ENCODE measurements at regions not wholly inside any gene's neighbourhood (a gene's known extent, or its start where the extent isn't known, plus 50 kb on each side); places are given as distances from the start of the nearest gene placed in this dataset.

- no peak overlapping the region for H3K14ac ChIP-seq (ENCODE audit: low read length)
- H3K4ac ChIP-seq (ENCODE audit: low read depth, low read length): no peak overlapping the region
- H2BK12ac ChIP-seq (ENCODE audit: low read length): no peak overlapping the region
- DNase-seq: no peak
- no peaks in the 10 kb centered on the region for H3K79me2 ChIP-seq (ENCODE audit: control insufficient read depth, insufficient read depth, low read length, poor library complexity)
- H3K36me3 ChIP-seq (ENCODE audit: control insufficient read depth in 1 of 2, insufficient read depth in 2 of 2, low read length in 2 of 2): no peaks in the 10 kb centered on the region
- H2AK5ac ChIP-seq (ENCODE audit: low read length): no peak overlapping the region
- H3K4me3 ChIP-seq (ENCODE audit: low read depth, low read length): no peak overlapping the region
- no peak overlapping the region for H3K4me2 ChIP-seq (ENCODE audit: low read length)
- H4K91ac ChIP-seq (ENCODE audit: low read depth, low read length): no peak overlapping the region
- H3K79me1 ChIP-seq (ENCODE audit: low read length): no peaks in the 10 kb centered on the region
- no peak overlapping the region for H3K23ac ChIP-seq (ENCODE audit: low read length)
- H3K9ac ChIP-seq (ENCODE audit: low read length): no peak overlapping the region
- whole genome bisulfite sequencing (ENCODE audit: extremely low coverage, insufficient coverage, insufficient read length): no CpG with 5 or more reads among the region's 1 CpG
- no peaks in the 10 kb centered on the region for H3K27me3 ChIP-seq (ENCODE audit: insufficient read depth, low read length)
- H3K27ac ChIP-seq (ENCODE audit: low read depth, low read length): no peak overlapping the region
- H4K8ac ChIP-seq (ENCODE audit: low read depth, low read length): no peak overlapping the region
- H2BK5ac ChIP-seq (ENCODE audit: low read depth, low read length, poor library complexity): no peak overlapping the region
- H3K9me3 ChIP-seq (ENCODE audit: insufficient read depth, low read depth, low read length): no peaks in the 10 kb centered on the region
- no peaks in the 10 kb centered on the region for H3K4me1 ChIP-seq (ENCODE audit: control insufficient read depth in 1 of 2, insufficient read depth in 2 of 2, low read length in 2 of 2)
- no peak overlapping the region for H4K12ac ChIP-seq (ENCODE audit: low read depth, low read length)
- no peak overlapping the region for H2BK120ac ChIP-seq (ENCODE audit: insufficient read depth, low read length, poor library complexity)
- no peak overlapping the region for H2AFZ ChIP-seq (ENCODE audit: insufficient read depth, low read length, poor library complexity)
- H3K18ac ChIP-seq (ENCODE audit: low read length): no peak overlapping the region
Measured at GRCh38 chr6:71457929-71458328, 169.3 kb downstream of the OGFRL1 start.

GRCh38 chr6:71459162-71459561 lies 170.6 kb downstream of the OGFRL1 start:
- no peak for DNase-seq
- Histone ChIP-seq H2BK12ac (ENCODE audit: low read length) (no peak overlapping the region), H3K18ac (ENCODE audit: low read length) (no peak overlapping the region), H3K9me3 (ENCODE audit: insufficient read depth, low read depth, low read length) (no peaks in the 10 kb centered on the region), H3K14ac (ENCODE audit: low read length) (no peak overlapping the region), H3K4me3 (ENCODE audit: low read depth, low read length) (no peak overlapping the region), H4K91ac (ENCODE audit: low read depth, low read length) (no peak overlapping the region), H3K79me1 (ENCODE audit: low read length) (no peaks in the 10 kb centered on the region), H3K4ac (ENCODE audit: low read depth, low read length) (no peak overlapping the region), H3K27ac (ENCODE audit: low read depth, low read length) (no peak overlapping the region), H4K12ac (ENCODE audit: low read depth, low read length) (no peak overlapping the region), H2AK5ac (ENCODE audit: low read length) (no peak overlapping the region), H3K4me1 (ENCODE audit: control insufficient read depth in 1 of 2, insufficient read depth in 2 of 2, low read length in 2 of 2) (no peaks in the 10 kb centered on the region), H3K36me3 (ENCODE audit: control insufficient read depth in 1 of 2, insufficient read depth in 2 of 2, low read length in 2 of 2) (no peaks in the 10 kb centered on the region), H4K8ac (ENCODE audit: low read depth, low read length) (no peak overlapping the region), H3K4me2 (ENCODE audit: low read length) (no peak overlapping the region), H3K79me2 (ENCODE audit: control insufficient read depth, insufficient read depth, low read length, poor library complexity) (no peaks in the 10 kb centered on the region), H2AFZ (ENCODE audit: insufficient read depth, low read length, poor library complexity) (no peak overlapping the region), H2BK120ac (ENCODE audit: insufficient read depth, low read length, poor library complexity) (no peak overlapping the region), H3K27me3 (ENCODE audit: insufficient read depth, low read length) (no peaks in the 10 kb centered on the region), H3K9ac (ENCODE audit: low read length) (no peak overlapping the region), H2BK5ac (ENCODE audit: low read depth, low read length, poor library complexity) (no peak overlapping the region), H3K23ac (ENCODE audit: low read length) (no peak overlapping the region)
- no CpG with 5 or more reads among the region's 2 CpGs for WGBS (ENCODE audit: extremely low coverage, insufficient coverage, insufficient read length)

GRCh38 chr6:71460933-71461332 lies 172.3 kb downstream of the OGFRL1 start:
- DNase-seq: no peak
- Histone ChIP-seq H3K79me1 (ENCODE audit: low read length) (no peaks in the 10 kb centered on the region), H4K8ac (ENCODE audit: low read depth, low read length) (no peak overlapping the region), H2AK5ac (ENCODE audit: low read length) (no peak overlapping the region), H3K4me2 (ENCODE audit: low read length) (no peak overlapping the region), H2BK120ac (ENCODE audit: insufficient read depth, low read length, poor library complexity) (no peak overlapping the region), H3K18ac (ENCODE audit: low read length) (no peak overlapping the region), H2BK12ac (ENCODE audit: low read length) (no peak overlapping the region), H2BK5ac (ENCODE audit: low read depth, low read length, poor library complexity) (no peak overlapping the region), H4K91ac (ENCODE audit: low read depth, low read length) (no peak overlapping the region), H3K79me2 (ENCODE audit: control insufficient read depth, insufficient read depth, low read length, poor library complexity) (no peaks in the 10 kb centered on the region), H3K4me1 (ENCODE audit: control insufficient read depth in 1 of 2, insufficient read depth in 2 of 2, low read length in 2 of 2) (no peaks in the 10 kb centered on the region), H3K4me3 (ENCODE audit: low read depth, low read length) (no peak overlapping the region), H3K27ac (ENCODE audit: low read depth, low read length) (no peak overlapping the region), H2AFZ (ENCODE audit: insufficient read depth, low read length, poor library complexity) (no peak overlapping the region), H3K9me3 (ENCODE audit: insufficient read depth, low read depth, low read length) (no peaks in the 10 kb centered on the region), H3K4ac (ENCODE audit: low read depth, low read length) (no peak overlapping the region), H3K9ac (ENCODE audit: low read length) (no peak overlapping the region), H3K27me3 (ENCODE audit: insufficient read depth, low read length) (no peaks in the 10 kb centered on the region), H4K12ac (ENCODE audit: low read depth, low read length) (no peak overlapping the region), H3K23ac (ENCODE audit: low read length) (no peak overlapping the region), H3K14ac (ENCODE audit: low read length) (no peak overlapping the region), H3K36me3 (ENCODE audit: control insufficient read depth in 1 of 2, insufficient read depth in 2 of 2, low read length in 2 of 2) (no peaks in the 10 kb centered on the region)
- no CpG with 5 or more reads among the region's 3 CpGs for WGBS (ENCODE audit: extremely low coverage, insufficient coverage, insufficient read length)

- Histone ChIP-seq H3K79me1 (ENCODE audit: low read length) (no peaks in the 10 kb centered on the region), H3K27me3 (ENCODE audit: insufficient read depth, low read length) (no peaks in the 10 kb centered on the region), H3K23ac (ENCODE audit: low read length) (no peak overlapping the region), H3K9ac (ENCODE audit: low read length) (no peak overlapping the region), H3K4me3 (ENCODE audit: low read depth, low read length) (no peak overlapping the region), H3K4ac (ENCODE audit: low read depth, low read length) (no peak overlapping the region), H2BK12ac (ENCODE audit: low read length) (no peak overlapping the region), H4K91ac (ENCODE audit: low read depth, low read length) (no peak overlapping the region), H2AK5ac (ENCODE audit: low read length) (no peak overlapping the region), H3K4me2 (ENCODE audit: low read length) (no peak overlapping the region), H3K36me3 (ENCODE audit: control insufficient read depth in 1 of 2, insufficient read depth in 2 of 2, low read length in 2 of 2) (no peaks in the 10 kb centered on the region), H3K14ac (ENCODE audit: low read length) (no peak overlapping the region), H4K8ac (ENCODE audit: low read depth, low read length) (no peak overlapping the region), H4K12ac (ENCODE audit: low read depth, low read length) (no peak overlapping the region), H3K9me3 (ENCODE audit: insufficient read depth, low read depth, low read length) (no peaks in the 10 kb centered on the region), H2BK120ac (ENCODE audit: insufficient read depth, low read length, poor library complexity) (no peak overlapping the region), H3K4me1 (ENCODE audit: control insufficient read depth in 1 of 2, insufficient read depth in 2 of 2, low read length in 2 of 2) (no peaks in the 10 kb centered on the region), H2AFZ (ENCODE audit: insufficient read depth, low read length, poor library complexity) (no peak overlapping the region), H3K79me2 (ENCODE audit: control insufficient read depth, insufficient read depth, low read length, poor library complexity) (no peaks in the 10 kb centered on the region), H2BK5ac (ENCODE audit: low read depth, low read length, poor library complexity) (no peak overlapping the region), H3K27ac (ENCODE audit: low read depth, low read length) (no peak overlapping the region), H3K18ac (ENCODE audit: low read length) (no peak overlapping the region)
- WGBS (ENCODE audit: extremely low coverage, insufficient coverage, insufficient read length): no CpG with 5 or more reads among the region's 1 CpG
- DNase-seq: peak in 1 of 2 donors; percentile 57
Measured at GRCh38 chr6:71463061-71463460, 174.4 kb downstream of the OGFRL1 start.
